GM12878 (cell line): ENCODE measurements at regions not wholly inside any gene's neighbourhood (a gene's known extent, or its start where the extent isn't known, plus 50 kb on each side); places are given as distances from the start of the nearest gene placed in this dataset.

Experiments
- ATAC-seq: fragments of 200-7000 bp; cut with Tn5 transposase; 3 replicates; pipeline ENCODE4 v1.9.1; 2020; ENCODE audit warnings: mild to moderate bottlenecking, moderate library complexity
- BruUV-seq: library from RNA; stranded (reverse); fragments of 400-500 nt; replicated peaks from 2 replicates; lab custom pipeline; 2021; lab: Mats Ljungman, UMichigan
- CTCF ChIA-PET: fragments of 300-600 bp; sonication (Branson Sonifier 250); formaldehyde crosslinking; extraction: SDS; loops from one replicate; lab custom pipeline; 2021; ENCODE audit warnings: inconsistent platforms; lab: Yijun Ruan, JAX
- POLR2A ChIA-PET: fragments of 350-600 bp; formaldehyde crosslinking; extraction: SDS; loops from one replicate; lab custom pipeline; 2021; ENCODE audit warnings: inconsistent platforms; lab: Charles Lee
- RAD21 ChIA-PET: fragments of 300-600 bp; sonication (Branson Sonifier 250); formaldehyde crosslinking; loops from one replicate; lab custom pipeline; 2023; ENCODE audit warnings: antibody characterized with exemption; ENCODE audit not compliant: unreplicated experiment; lab: Charles Lee
- SMC1A ChIA-PET: fragments of 300-600 bp; sonication (Branson Sonifier 250); formaldehyde crosslinking; loops from one replicate; lab custom pipeline; 2023; ENCODE audit not compliant: unreplicated experiment, uncharacterized antibody; lab: Charles Lee
- DNase-seq: peaks from one replicate; pipeline ENCODE4 v3.0.0-alpha.2; 2011; ENCODE audit warnings: low read depth, low spot score
- FAIRE-seq: peaks from 3 replicates; lab custom pipeline; 2011; peaks lifted over from hg19 to GRCh38; lab: Jason Lieb, UNC
- H2AFZ ChIP-seq: 2 replicates; pipeline ENCODE4 v1.6.0; 2011; ENCODE audit warnings: low read depth, low read length, control low read depth; ENCODE audit not compliant: control insufficient read depth
- H3K27ac ChIP-seq: 2 replicates; pipeline ENCODE4 v1.5.1; 2011; ENCODE audit warnings: control low read depth; ENCODE audit not compliant: control insufficient read depth, insufficient read depth
- H3K27me3 ChIP-seq, 2 experiments: replicated peaks in 1 of 2; 2 replicates each; pipeline versions ENCODE4 v1.6.0 to v1.6.1; 2011; ENCODE audit warnings: low read length in 1 of 2; ENCODE audit not compliant: control insufficient read depth in 2 of 2, insufficient read depth in 2 of 2
- H3K36me3 ChIP-seq, 2 experiments: 2 replicates each; pipeline ENCODE4 v1.5.1; 2011; ENCODE audit warnings: low read length in 1 of 2; ENCODE audit not compliant: control insufficient read depth in 2 of 2, insufficient read depth in 2 of 2
- H3K4me1 ChIP-seq: 2 replicates; pipeline ENCODE4 v1.6.1; 2011; ENCODE audit warnings: mild to moderate bottlenecking, low read length, moderate library complexity, mixed read lengths; ENCODE audit not compliant: control insufficient read depth, insufficient read depth
- H3K4me2 ChIP-seq: 2 replicates; pipeline ENCODE4 v1.6.0; 2011; ENCODE audit warnings: control low read depth; ENCODE audit not compliant: control insufficient read depth, insufficient read depth
- H3K4me3 ChIP-seq: fragments of 200-600 bp; sonication (generic); 2 replicates; pipeline ENCODE4 v1.5.1; 2016
- H3K79me2 ChIP-seq: 2 replicates; pipeline ENCODE4 v1.6.0; 2011; ENCODE audit warnings: low read length; ENCODE audit not compliant: control insufficient read depth, insufficient read depth
- H3K9ac ChIP-seq: 2 replicates; pipeline ENCODE4 v1.8.0; 2011; ENCODE audit warnings: low read length, control low read depth, mixed read lengths; ENCODE audit not compliant: control insufficient read depth, insufficient read depth
- H3K9me3 ChIP-seq: replicated peaks from 3 replicates; pipeline ENCODE4 v1.5.1; 2011; ENCODE audit warnings: mild to moderate bottlenecking, low read length; ENCODE audit not compliant: control insufficient read depth, insufficient read depth
- H4K20me1 ChIP-seq: 2 replicates; pipeline ENCODE4 v1.6.0; 2011; ENCODE audit not compliant: control insufficient read depth, insufficient read depth
- ATF3 ChIP-seq: IDR thresholded peaks from 2 replicates; pipeline ENCODE4 v1.6.1; 2011; ENCODE audit warnings: low read depth, mild to moderate bottlenecking, low read length, moderate library complexity, borderline replicate concordance; ENCODE audit errors: extremely low read depth
- BCLAF1 ChIP-seq: fragments of 450-650 bp; IDR thresholded peaks from 2 replicates; pipeline ENCODE4 v1.6.1; 2017; ENCODE audit warnings: antibody characterized with exemption, mild to moderate bottlenecking, moderate library complexity
- CHD4 ChIP-seq: fragments of 200-600 bp; sonication (generic); IDR thresholded peaks from 2 replicates; pipeline ENCODE4 v1.6.1; 2016; ENCODE audit warnings: mild to moderate bottlenecking
- CTCF ChIP-seq, 3 experiments: IDR thresholded peaks in 2 of 3; conservative IDR thresholded peaks in 1 of 3; 2 replicates each; pipeline ENCODE4 v1.5.1; 2011; ENCODE audit warnings: low read depth in 3 of 3, low read length in 3 of 3, mild to moderate bottlenecking in 3 of 3, control low read depth in 2 of 3, moderate library complexity in 2 of 3, inconsistent platforms in 1 of 3, mixed read lengths in 1 of 3; ENCODE audit not compliant: control insufficient read depth in 2 of 3, insufficient read depth in 1 of 3; ENCODE audit errors: extremely low read depth in 1 of 3
- EP300 ChIP-seq, 2 experiments: fragments of 150-350 bp in 1 of 2; IDR thresholded peaks; 2 replicates each; pipeline ENCODE4 v1.6.1; 2011 to 2012; ENCODE audit warnings: low read depth in 2 of 2, low read length in 2 of 2, borderline replicate concordance in 1 of 2, improper control_type of control experiment in 1 of 2, inconsistent platforms in 1 of 2; ENCODE audit not compliant: control insufficient read depth in 1 of 2
- HDAC6 ChIP-seq: fragments of 200-600 bp; sonication (generic); IDR thresholded peaks from one replicate; pipeline ENCODE4 v1.8.0; 2017; ENCODE audit warnings: antibody characterized with exemption; ENCODE audit not compliant: unreplicated experiment
- HDGF ChIP-seq: fragments of 450-650 bp; IDR thresholded peaks from 2 replicates; pipeline ENCODE4 v1.6.1; 2016; ENCODE audit warnings: antibody characterized with exemption
- JUNB ChIP-seq: IDR thresholded peaks from 2 replicates; pipeline ENCODE4 v1.6.1; 2016; ENCODE audit warnings: antibody characterized with exemption, mild to moderate bottlenecking
- MYB ChIP-seq: fragments of 150-350 bp; IDR thresholded peaks from 2 replicates; pipeline ENCODE4 v1.6.1; 2014; ENCODE audit warnings: mild to moderate bottlenecking, low read depth, low read length, borderline replicate concordance
- NFIC ChIP-seq: IDR thresholded peaks from 2 replicates; pipeline ENCODE4 v1.6.1; 2012; ENCODE audit warnings: low read depth, mild to moderate bottlenecking, inconsistent platforms, low read length, moderate library complexity
- NFXL1 ChIP-seq: fragments of 450-650 bp; IDR thresholded peaks from 2 replicates; pipeline ENCODE4 v1.6.1; 2017; ENCODE audit warnings: antibody characterized with exemption, mild to moderate bottlenecking, borderline replicate concordance
- PAX5 ChIP-seq: IDR thresholded peaks from 2 replicates; pipeline ENCODE4 v1.6.1; 2011; ENCODE audit warnings: low read depth, low read length, borderline replicate concordance
- RAD21 ChIP-seq: IDR thresholded peaks from 2 replicates; pipeline ENCODE4 v1.6.1; 2011; ENCODE audit warnings: mild to moderate bottlenecking, low read depth, low read length, moderate library complexity; ENCODE audit not compliant: insufficient read depth
- RAD51 ChIP-seq: fragments of 450-650 bp; IDR thresholded peaks from 2 replicates; pipeline ENCODE4 v1.6.1; 2016; ENCODE audit warnings: moderate library complexity, mild to moderate bottlenecking, inconsistent platforms
- RELB ChIP-seq: fragments of 450-650 bp; IDR thresholded peaks from 2 replicates; pipeline ENCODE4 v1.6.1; 2017; ENCODE audit warnings: low read depth, mild to moderate bottlenecking, moderate library complexity
- SUZ12 ChIP-seq: fragments of 200-600 bp; sonication (generic); IDR thresholded peaks from one replicate; pipeline ENCODE4 v1.6.1; 2018; ENCODE audit warnings: antibody characterized with exemption, mild to moderate bottlenecking; ENCODE audit not compliant: unreplicated experiment
- YBX1 ChIP-seq: fragments of 450-650 bp; IDR thresholded peaks from 2 replicates; pipeline ENCODE4 v1.6.1; 2016; ENCODE audit warnings: antibody characterized with exemption
- ZNF622 ChIP-seq: fragments of 450-650 bp; IDR thresholded peaks from 2 replicates; pipeline ENCODE4 v1.6.1; 2017; ENCODE audit warnings: mild to moderate bottlenecking, inconsistent platforms
- WGBS: methylation state at CpG from one replicate; pipeline ENCODE4 v1.1.6; 2016; ENCODE audit warnings: low lambda C conversion rate; ENCODE audit not compliant: insufficient replicate concordance, insufficient coverage; ENCODE audit errors: missing lambda C conversion rate; 5-methylcytosine and 5-hydroxymethylcytosine counted together
- in situ Hi-C: fragments of 300-500 bp; cut with MboI; formaldehyde crosslinking; loops from 9 replicates; pipeline ENCODE4 v1.14.3; 2018; ENCODE audit warnings: mixed read lengths
- intact Hi-C: fragments of 100-400 bp; cut with micrococcal nuclease; formaldehyde crosslinking; loops from one replicate; pipeline ENCODE4 v1.14.2; 2022; ENCODE audit not compliant: unreplicated experiment

- H4K20me1 ChIP-seq: no peaks in the 10 kb centered on the region
- H3K9me3 ChIP-seq: no peaks in the 10 kb centered on the region; the same call in 2 of the 3 replicates
- H3K4me2 ChIP-seq: no peak overlapping the region
- no peaks in the 10 kb centered on the region for H3K36me3 ChIP-seq
- H3K4me3 ChIP-seq: no peak overlapping the region
- BruUV-seq: no TSS peak
- intact Hi-C loops (no loop called here), in situ Hi-C loops (no loop called here)
- ATAC-seq (peak; percentile 91), FAIRE-seq (no peak), DNase-seq (peak; percentile 13)
- no peaks in the 10 kb centered on the region for H3K79me2 ChIP-seq
- SMC1A ChIA-PET: no interaction called here
- RAD21 ChIA-PET: no interaction called here
- no peaks in the 10 kb centered on the region for H3K4me1 ChIP-seq
- CTCF ChIA-PET: no interaction called here
- 0% methylated on average over 1 of the region's 1 CpG for WGBS
- POLR2A ChIA-PET: no interaction called here
- H2AFZ ChIP-seq: no peak overlapping the region
- no peak overlapping the region for H3K27ac ChIP-seq
- H3K27me3 ChIP-seq: no peaks in the 10 kb centered on the region
- H3K9ac ChIP-seq: no peak overlapping the region
- no peak for TF ChIP-seq RELB
- TF ChIP-seq NFIC: no peak
- TF ChIP-seq RAD21: 0 out of 2 replicates have a peak, but pooled peaks have one; percentile 27
- no peak for TF ChIP-seq CHD4
- TF ChIP-seq BCLAF1: no peak
- TF ChIP-seq PAX5: 0 out of 2 replicates have a peak, but pooled peaks have one; percentile 22
- no peak for TF ChIP-seq MYB
- TF ChIP-seq NFXL1: no peak
- TF ChIP-seq HDAC6: no peak
- TF ChIP-seq HDGF: no peak
- no peak for TF ChIP-seq ATF3
- TF ChIP-seq CTCF (IDR thresholded peaks at IDR 0.05 in 2 of 3, conservative IDR thresholded peaks at IDR 0.05 in 1 of 3; ENCODE audit: control insufficient read depth in 2 of 3, extremely low read depth in 1 of 3, insufficient read depth in 1 of 3, low read depth in 3 of 3, low read length in 3 of 3): 0 out of 6 replicates have a peak, but pooled peaks of 1 of the 3 experiments have one; percentile 6
- no peak for TF ChIP-seq EP300 (IDR thresholded peaks at IDR 0.05; ENCODE audit: borderline replicate concordance in 1 of 2, control insufficient read depth in 1 of 2, low read depth in 2 of 2, low read length in 2 of 2)
- no peak for TF ChIP-seq RAD51
- no peak for TF ChIP-seq YBX1
- no peak for TF ChIP-seq ZNF622
- no peak for TF ChIP-seq SUZ12
- no peak for TF ChIP-seq JUNB
Measured at GRCh38 chr20:22475662-22476061, 108.7 kb downstream of the FOXA2 start.
